Endothelial cell of umbilical vein (primary cell): ENCODE measurements at regions not wholly inside any gene's neighbourhood (a gene's known extent, or its start where the extent isn't known, plus 50 kb on each side); places are given as distances from the start of the nearest gene placed in this dataset.

Experiments used
- BruUV-seq: library from RNA; stranded (reverse); fragments of 400-500 nt; replicated peaks from 2 replicates; lab custom pipeline; 2021; lab: Mats Ljungman, UMichigan
- CTCF ChIA-PET: fragments of 300-600, 350-600 bp; sonication (Branson Sonifier 250); formaldehyde crosslinking; loops from one replicate; lab custom pipeline; 2021; ENCODE audit warnings: antibody characterized with exemption, inconsistent platforms; lab: Charles Lee
- POLR2A ChIA-PET: fragments of 300-600, 350-600 bp; sonication (Branson Sonifier 250); formaldehyde crosslinking; loops from one replicate; lab custom pipeline; 2021; ENCODE audit warnings: antibody characterized with exemption, inconsistent platforms; lab: Charles Lee
- DNase-seq: peaks from one replicate; pipeline ENCODE4 v3.0.0-alpha.2; 2011; ENCODE audit warnings: low read depth, low spot score
- FAIRE-seq: peaks from 2 replicates; lab custom pipeline; 2011; peaks lifted over from hg19 to GRCh38; lab: Jason Lieb, UNC
- H2AFZ ChIP-seq: 2 replicates; pipeline ENCODE4 v1.6.0; 2012; ENCODE audit warnings: low read depth, low read length, control low read depth, inconsistent platforms
- H3K27ac ChIP-seq: 2 replicates; pipeline ENCODE4 v1.5.1; 2011; ENCODE audit warnings: low read depth, mild to moderate bottlenecking, control low read depth, low read length, moderate library complexity; ENCODE audit not compliant: insufficient read depth
- H3K27me3 ChIP-seq, 2 experiments: 2 replicates each; pipeline versions ENCODE4 v1.6.0 to v1.6.1; 2011; ENCODE audit warnings: low read length in 2 of 2, mixed read lengths in 1 of 2; ENCODE audit not compliant: control insufficient read depth in 2 of 2, insufficient read depth in 2 of 2
- H3K36me3 ChIP-seq, 2 experiments: 2 replicates in 1 of 2; 3 replicates in 1 of 2; pipeline ENCODE4 v1.5.1; 2011; ENCODE audit warnings: low read length in 2 of 2, mild to moderate bottlenecking in 1 of 2, moderate library complexity in 1 of 2; ENCODE audit not compliant: control insufficient read depth in 2 of 2, insufficient read depth in 2 of 2; ENCODE audit errors: extremely low read depth in 1 of 2
- H3K4me1 ChIP-seq: 3 replicates; pipeline ENCODE4 v1.5.1; 2011; ENCODE audit warnings: mild to moderate bottlenecking, low read length; ENCODE audit not compliant: control insufficient read depth, insufficient read depth; ENCODE audit errors: extremely low read depth
- H3K4me2 ChIP-seq: 2 replicates; pipeline ENCODE4 v1.6.1; 2011; ENCODE audit warnings: low read length, control low read depth, mixed read lengths; ENCODE audit not compliant: insufficient read depth
- H3K4me3 ChIP-seq, 3 experiments: fragments of 200-600 bp in 1 of 3; sonication (generic), shearing (Covaris generic) in 1 of 3; replicated peaks in 1 of 3; 2 replicates each; pipeline ENCODE4 v1.5.1; 2011 to 2016; ENCODE audit warnings: control low read depth in 3 of 3, low read length in 3 of 3, mild to moderate bottlenecking in 2 of 3, inconsistent platforms in 1 of 3, low read depth in 1 of 3, moderate library complexity in 1 of 3; ENCODE audit not compliant: insufficient read depth in 1 of 3
- H3K79me2 ChIP-seq: 2 replicates; pipeline ENCODE4 v1.6.0; 2012; ENCODE audit warnings: low read length, inconsistent platforms; ENCODE audit not compliant: control insufficient read depth, insufficient read depth
- H3K9ac ChIP-seq: replicated peaks from 2 replicates; pipeline ENCODE3; 2011; ENCODE audit warnings: low read length, control low read depth; ENCODE audit not compliant: insufficient read depth; ENCODE audit errors: extremely low read depth
- H3K9me1 ChIP-seq: replicated peaks from 3 replicates; pipeline ENCODE4 v1.6.0; 2011; ENCODE audit warnings: mild to moderate bottlenecking, low read length; ENCODE audit not compliant: control insufficient read depth, insufficient read depth; ENCODE audit errors: extremely low read depth
- H3K9me3 ChIP-seq: replicated peaks from 2 replicates; pipeline ENCODE4 v1.5.1; 2012; ENCODE audit warnings: low read length, inconsistent platforms; ENCODE audit not compliant: control insufficient read depth, insufficient read depth
- H4K20me1 ChIP-seq: replicated peaks from 2 replicates; pipeline ENCODE3; 2011; ENCODE audit warnings: mild to moderate bottlenecking, low read length; ENCODE audit not compliant: control insufficient read depth, insufficient read depth; ENCODE audit errors: extremely low read depth
- CTCF ChIP-seq, 2 donors: IDR thresholded peaks; 1 replicate in 1 of 2; 2 replicates in 1 of 2; pipeline ENCODE4 v1.5.1; 2011; ENCODE audit warnings: low read length in 2 of 2, mild to moderate bottlenecking in 2 of 2, moderate library complexity in 2 of 2, control low read depth in 1 of 2, inconsistent platforms in 1 of 2, low read depth in 1 of 2; ENCODE audit not compliant: insufficient read depth in 1 of 2; ENCODE audit errors: extremely low read depth in 1 of 2
- EZH2 ChIP-seq: IDR thresholded peaks from 2 replicates; pipeline ENCODE4 v1.6.1; 2012; ENCODE audit warnings: borderline replicate concordance, low read depth, mild to moderate bottlenecking, moderate library complexity, low read length, inconsistent platforms; ENCODE audit not compliant: severe bottlenecking
- FOS ChIP-seq: IDR thresholded peaks from 2 replicates; pipeline ENCODE4 v1.6.1; 2011; ENCODE audit warnings: mild to moderate bottlenecking, low read length, moderate library complexity, borderline replicate concordance; ENCODE audit not compliant: insufficient read depth
- GATA2 ChIP-seq: IDR thresholded peaks from 2 replicates; pipeline ENCODE4 v1.7.0; 2011; ENCODE audit warnings: low read depth, mild to moderate bottlenecking, moderate library complexity, mixed read lengths, low read length; ENCODE audit not compliant: insufficient read length, insufficient read depth
- JUN ChIP-seq: IDR thresholded peaks from 2 replicates; pipeline ENCODE4 v1.6.1; 2011; ENCODE audit warnings: borderline replicate concordance, low read depth; ENCODE audit not compliant: insufficient read length, insufficient read depth
- MAX ChIP-seq: IDR thresholded peaks from 2 replicates; pipeline ENCODE4 v1.6.1; 2011; ENCODE audit not compliant: insufficient read depth, insufficient read length
- MYC ChIP-seq: IDR thresholded peaks from one replicate; pipeline ENCODE4 v1.6.1; 2011; ENCODE audit warnings: mild to moderate bottlenecking, low read depth, low read length
- POLR2A ChIP-seq: IDR thresholded peaks from 2 replicates; pipeline ENCODE4 v1.6.1; 2012; ENCODE audit warnings: low read depth, mild to moderate bottlenecking, control low read depth, low read length
- POLR2AphosphoS5 ChIP-seq: IDR thresholded peaks from 2 replicates; pipeline ENCODE4 v1.6.1; 2012; ENCODE audit warnings: low read depth, mild to moderate bottlenecking, control low read depth, low read length, moderate library complexity; ENCODE audit not compliant: insufficient read depth
- dilution Hi-C: fragments of 300-500 bp; cut with MboI; formaldehyde crosslinking; loops from one replicate; pipeline ENCODE4 v1.15.0; 2019; ENCODE audit warnings: low sequenced_read_pairs; ENCODE audit not compliant: extremely low pct_ligation_motif_present
- intact Hi-C: fragments of 100-400 bp; cut with micrococcal nuclease; formaldehyde crosslinking; loops from one replicate; pipeline ENCODE4 v1.10.0; 2022

GRCh38 chrY:16101815-16102214 is 1577.5 kb downstream of the NLGN4Y start:
- no peak for DNase-seq
- Histone ChIP-seq H3K27ac (no peak overlapping the region), H3K4me1 (no peaks in the 10 kb centered on the region), H3K4me3 (no peak overlapping the region), H3K4me2 (no peak overlapping the region), H3K79me2 (no peaks in the 10 kb centered on the region), H2AFZ (no peak overlapping the region), H3K9me3 (no peaks in the 10 kb centered on the region), H3K9ac (no peak overlapping the region), H3K27me3 (no peaks in the 10 kb centered on the region), H3K9me1 (no peaks in the 10 kb centered on the region), H3K36me3 (no peaks in the 10 kb centered on the region), H4K20me1 (no peaks in the 10 kb centered on the region)
- FAIRE-seq, result peak; percentile 46
- TF ChIP-seq EZH2, result no peak
- TF ChIP-seq MAX, result no peak
- no peak for TF ChIP-seq POLR2AphosphoS5
- TF ChIP-seq JUN, result no peak
- TF ChIP-seq MYC, result no peak
- TF ChIP-seq FOS, result no peak
- no peak for TF ChIP-seq GATA2
- no peak for TF ChIP-seq POLR2A
- TF ChIP-seq CTCF (IDR thresholded peaks at IDR 0.05; ENCODE audit: extremely low read depth in 1 of 2, insufficient read depth in 1 of 2, low read depth in 1 of 2, low read length in 2 of 2), result no peak
- ChIA-PET POLR2A (no interaction called here), CTCF (no interaction called here)
- dilution Hi-C loops (no loop called here), intact Hi-C loops (no loop called here)
- no TSS peak for BruUV-seq
